Testis (tissue), 2 donors: ENCODE measurements at regions not wholly inside any gene's neighbourhood (a gene's known extent, or its start where the extent isn't known, plus 50 kb on each side); places are given as distances from the start of the nearest gene placed in this dataset.

Experiments
- CTCF ChIP-seq, 3 experiments: fragments of 450-650 bp in 2 of 3; fragments of 200-600 bp in 1 of 3; sonication (generic) in 1 of 3; IDR thresholded peaks; one replicate each; pipeline ENCODE4 v1.5.1; 2016 to 2019; ENCODE audit warnings: antibody characterized with exemption in 3 of 3, mild to moderate bottlenecking in 2 of 3, moderate library complexity in 1 of 3
- POLR2A ChIP-seq: fragments of 450-650 bp; IDR thresholded peaks from one replicate; pipeline ENCODE4 v1.6.1; 2017; ENCODE audit warnings: antibody characterized with exemption, mild to moderate bottlenecking, moderate library complexity

- no peak for TF ChIP-seq CTCF (IDR thresholded peaks at IDR 0.05)
- no peak for TF ChIP-seq POLR2A
Measured at GRCh38 chr14:51568366-51568765, 83.3 kb upstream of the FRMD6 start.
